Tibial artery (tissue), 4 donors: ENCODE measurements at regions not wholly inside any gene's neighbourhood (a gene's known extent, or its start where the extent isn't known, plus 50 kb on each side); places are given as distances from the start of the nearest gene placed in this dataset.

Experiments used
- DNase-seq, 2 donors: peaks; one replicate each; pipeline ENCODE4 v3.0.0-alpha.2; 2019
- H3K27ac ChIP-seq, 2 donors: fragments of 200-600 bp; sonication (generic) in 1 of 2; 1 replicate in 1 of 2; 2 replicates in 1 of 2; pipeline ENCODE4 v1.5.1; 2018 to 2019; ENCODE audit warnings: mild to moderate bottlenecking in 1 of 2
- H3K27me3 ChIP-seq, 2 donors: fragments of 200-600 bp; sonication (generic) in 1 of 2; one replicate each; pipeline versions ENCODE4 v1.5.1 to v1.6.0; 2016 to 2019
- H3K36me3 ChIP-seq, 3 donors: fragments of 200-600 bp; sonication (generic) in 2 of 3; one replicate each; pipeline ENCODE4 v1.5.1; 2016 to 2019; ENCODE audit warnings: mild to moderate bottlenecking in 2 of 3
- H3K4me1 ChIP-seq, 4 donors: fragments of 200-600 bp; sonication (generic) in 2 of 4; 1 replicate in 3 of 4; 2 replicates in 1 of 4; pipeline ENCODE4 v1.5.1; 2016 to 2019
- H3K4me3 ChIP-seq, 2 donors: fragments of 200-600 bp; sonication (generic) in 1 of 2; 1 replicate in 1 of 2; 2 replicates in 1 of 2; pipeline ENCODE4 v1.5.1; 2018 to 2019; ENCODE audit warnings: mild to moderate bottlenecking in 2 of 2
- H3K9me3 ChIP-seq, 3 donors: fragments of 200-600 bp; sonication (generic) in 1 of 3; one replicate each; pipeline ENCODE4 v1.5.1; 2016 to 2019
- intact Hi-C: fragments of 100-400 bp; cut with DNase I; formaldehyde crosslinking; loops from one replicate; pipeline ENCODE4 v1.15.0; 2023; ENCODE audit warnings: low total_unique reads
- TF ChIP-seq, protein P1 (sequence below), 2 experiments: fragments of 200-600 bp in 1 of 2; fragments of 450-650 bp in 1 of 2; IDR thresholded peaks; one replicate each; pipeline ENCODE4 v1.5.1; 2017 to 2019; ENCODE audit warnings: antibody characterized with exemption in 2 of 2, mild to moderate bottlenecking in 1 of 2, moderate library complexity in 1 of 2

DNA sequence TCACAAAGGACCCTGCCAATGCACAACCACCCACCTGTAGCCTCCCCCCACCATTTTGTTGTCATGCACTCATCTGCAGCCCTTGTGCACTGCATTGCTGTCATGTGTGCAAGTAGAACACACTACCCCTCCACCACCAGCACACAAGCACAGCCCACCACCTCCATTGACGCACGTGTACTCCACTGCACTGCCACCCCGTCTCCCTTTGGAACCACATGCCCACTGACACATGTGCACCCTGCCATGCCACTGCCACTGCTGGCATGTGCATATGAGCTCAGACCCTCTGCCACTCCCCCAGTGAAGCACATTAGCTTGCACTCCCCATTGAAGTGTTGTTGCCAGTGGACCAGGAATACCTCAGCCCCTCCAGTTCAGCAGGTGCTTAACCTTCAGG, 530.3 kb upstream of the ACO1 start:
- H3K27ac ChIP-seq = no peak overlapping the region
- no peaks in the 10 kb centered on the region for H3K36me3 ChIP-seq
- peaks cover 0 to 7% (median 0%) of the 10 kb centered on the region in 3 donors for H3K9me3 ChIP-seq
- intact Hi-C loops = no loop called here
- TF ChIP-seq, protein P1, sequence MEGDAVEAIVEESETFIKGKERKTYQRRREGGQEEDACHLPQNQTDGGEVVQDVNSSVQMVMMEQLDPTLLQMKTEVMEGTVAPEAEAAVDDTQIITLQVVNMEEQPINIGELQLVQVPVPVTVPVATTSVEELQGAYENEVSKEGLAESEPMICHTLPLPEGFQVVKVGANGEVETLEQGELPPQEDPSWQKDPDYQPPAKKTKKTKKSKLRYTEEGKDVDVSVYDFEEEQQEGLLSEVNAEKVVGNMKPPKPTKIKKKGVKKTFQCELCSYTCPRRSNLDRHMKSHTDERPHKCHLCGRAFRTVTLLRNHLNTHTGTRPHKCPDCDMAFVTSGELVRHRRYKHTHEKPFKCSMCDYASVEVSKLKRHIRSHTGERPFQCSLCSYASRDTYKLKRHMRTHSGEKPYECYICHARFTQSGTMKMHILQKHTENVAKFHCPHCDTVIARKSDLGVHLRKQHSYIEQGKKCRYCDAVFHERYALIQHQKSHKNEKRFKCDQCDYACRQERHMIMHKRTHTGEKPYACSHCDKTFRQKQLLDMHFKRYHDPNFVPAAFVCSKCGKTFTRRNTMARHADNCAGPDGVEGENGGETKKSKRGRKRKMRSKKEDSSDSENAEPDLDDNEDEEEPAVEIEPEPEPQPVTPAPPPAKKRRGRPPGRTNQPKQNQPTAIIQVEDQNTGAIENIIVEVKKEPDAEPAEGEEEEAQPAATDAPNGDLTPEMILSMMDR (IDR thresholded peaks at IDR 0.05) = no peak
- H3K27me3 ChIP-seq = no peaks in the 10 kb centered on the region
- no peak for DNase-seq
- H3K4me3 ChIP-seq = no peak overlapping the region
- H3K4me1 ChIP-seq = no peaks in the 10 kb centered on the region

DNA sequence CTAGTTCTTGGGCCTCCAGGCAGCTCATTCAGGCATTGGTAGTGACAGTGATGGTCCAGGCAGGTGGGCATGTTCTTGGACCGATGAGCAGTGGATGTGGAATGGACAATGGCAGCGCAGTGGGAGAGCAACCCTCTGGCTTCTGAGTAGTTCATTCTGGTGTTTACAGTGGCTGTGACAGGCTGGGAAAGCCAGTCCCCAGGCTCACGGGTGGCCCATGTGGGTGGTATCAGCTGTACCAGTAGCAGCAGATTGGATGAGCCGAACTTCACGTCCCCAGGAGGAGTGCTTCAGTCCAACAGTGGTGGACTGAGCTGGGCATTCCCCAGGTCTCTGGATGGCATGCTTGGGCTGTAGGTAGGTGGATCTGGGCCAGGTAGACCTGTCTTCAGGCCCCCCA, 515.6 kb upstream of the ACO1 start:
- no peaks in the 10 kb centered on the region for H3K4me1 ChIP-seq
- TF ChIP-seq, protein P1 (IDR thresholded peaks at IDR 0.05) = no peak
- H3K27me3 ChIP-seq = no peaks in the 10 kb centered on the region
- no peaks in the 10 kb centered on the region for H3K36me3 ChIP-seq
- DNase-seq = peak in 1 of 2 donors; percentile 44
- intact Hi-C loops = no loop called here
- no peak overlapping the region for H3K4me3 ChIP-seq
- H3K9me3 ChIP-seq = peaks cover 0 to 7% (median 0%) of the 10 kb centered on the region in 3 donors
- no peak overlapping the region for H3K27ac ChIP-seq

DNA sequence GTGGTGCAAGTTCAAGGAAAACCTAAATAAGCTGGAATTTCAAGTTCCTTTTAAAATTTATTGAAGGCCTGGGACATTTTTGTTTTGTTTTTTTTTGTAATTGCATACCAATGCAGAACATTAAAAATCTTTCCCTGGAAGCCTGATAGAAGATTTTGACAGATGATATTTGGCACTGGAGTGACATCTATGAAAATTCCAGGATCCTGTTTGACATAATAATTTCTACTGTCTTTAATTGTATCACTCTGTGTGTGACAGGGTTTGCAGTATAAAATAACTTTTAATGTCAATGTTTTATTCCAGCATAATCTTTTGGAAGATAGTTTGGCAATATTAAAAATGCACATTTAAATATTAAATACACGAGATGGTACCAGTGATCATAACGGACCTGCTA, 514.2 kb upstream of the ACO1 start:
- Histone ChIP-seq H3K4me3 (no peak overlapping the region), H3K27ac (no peak overlapping the region), H3K4me1 (no peaks in the 10 kb centered on the region), H3K36me3 (no peaks in the 10 kb centered on the region), H3K9me3 (peaks cover 0 to 7% (median 0%) of the 10 kb centered on the region in 3 donors), H3K27me3 (no peaks in the 10 kb centered on the region)
- intact Hi-C loops = no loop called here
- DNase-seq = no peak
- TF ChIP-seq, protein P1 (IDR thresholded peaks at IDR 0.05) = no peak

DNA sequence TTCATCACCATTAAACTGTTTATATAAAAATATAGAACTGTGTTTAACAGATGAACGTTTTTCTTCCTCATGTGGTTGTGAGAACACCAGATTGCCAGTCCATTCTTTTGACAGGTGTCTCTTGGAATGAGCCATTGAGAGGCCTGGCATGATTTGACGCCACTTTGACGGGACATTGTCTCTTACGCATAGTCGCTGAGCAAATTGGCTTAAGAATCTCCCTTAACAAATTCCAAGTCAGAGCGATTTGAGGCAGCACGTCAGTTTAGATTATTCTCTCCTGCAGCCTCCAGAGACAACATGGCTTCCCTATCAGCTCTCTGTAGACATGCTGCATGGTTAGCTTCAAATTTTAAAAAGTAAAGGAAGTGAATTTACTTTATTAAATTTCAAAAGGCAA, 510.7 kb upstream of the ACO1 start:
- Histone ChIP-seq H3K36me3 (no peaks in the 10 kb centered on the region), H3K4me3 (no peak overlapping the region), H3K4me1 (no peaks in the 10 kb centered on the region), H3K27me3 (no peaks in the 10 kb centered on the region), H3K9me3 (peaks cover 0 to 5% (median 0%) of the 10 kb centered on the region in 3 donors), H3K27ac (no peak overlapping the region)
- no peak for DNase-seq
- intact Hi-C loops = no loop called here
- TF ChIP-seq, protein P1 (IDR thresholded peaks at IDR 0.05) = no peak

DNA sequence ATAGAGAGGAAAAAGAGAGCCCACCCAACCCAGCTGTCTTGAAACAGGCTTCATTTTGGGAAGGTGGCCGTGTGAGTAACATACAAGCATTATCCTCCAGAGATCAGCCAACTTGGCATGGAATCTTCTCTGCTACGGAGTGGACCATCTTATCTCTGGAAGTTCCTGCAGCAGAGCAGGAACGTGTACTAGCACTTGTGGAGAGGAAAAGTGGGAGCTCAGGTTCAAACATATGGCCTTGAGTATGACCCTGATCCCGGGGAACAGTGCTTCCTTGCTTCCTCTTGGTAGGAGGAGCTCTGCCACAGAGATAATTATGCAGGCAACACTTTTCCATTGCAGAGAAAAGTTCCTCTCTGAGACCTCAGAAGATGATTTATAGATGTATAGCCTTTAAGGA, 490.4 kb upstream of the ACO1 start:
- H3K27ac ChIP-seq = no peak overlapping the region
- no peaks in the 10 kb centered on the region for H3K27me3 ChIP-seq
- no peak overlapping the region for H3K4me3 ChIP-seq
- H3K9me3 ChIP-seq = no peaks in the 10 kb centered on the region
- DNase-seq = no peak
- TF ChIP-seq, protein P1 (IDR thresholded peaks at IDR 0.05) = no peak
- no peaks in the 10 kb centered on the region for H3K4me1 ChIP-seq
- no peaks in the 10 kb centered on the region for H3K36me3 ChIP-seq
- intact Hi-C loops = no loop called here
